H9 (cell line): ENCODE measurements at regions not wholly inside any gene's neighbourhood (a gene's known extent, or its start where the extent isn't known, plus 50 kb on each side); places are given as distances from the start of the nearest gene placed in this dataset.
A peak's percentile ranks its signal among the peaks of the same experiment; 100 is the strongest.

Source experiments
- DNase-seq: peaks from one replicate; pipeline ENCODE4 v3.0.0-alpha.2; 2017
- H2AFZ ChIP-seq: one replicate; pipeline ENCODE4 v1.6.1; 2013; ENCODE audit warnings: mild to moderate bottlenecking, low read length, control low read depth, moderate library complexity
- H2AK5ac ChIP-seq: 2 replicates; pipeline ENCODE4 v1.6.1; 2013; ENCODE audit warnings: low read length, control low read depth, mixed read lengths; ENCODE audit not compliant: insufficient read length
- H2BK120ac ChIP-seq: one replicate; pipeline ENCODE4 v1.6.1; 2013; ENCODE audit warnings: low read depth, mild to moderate bottlenecking, low read length, control low read depth, inconsistent platforms; ENCODE audit not compliant: poor library complexity, severe bottlenecking
- H2BK12ac ChIP-seq: 2 replicates; pipeline ENCODE4 v1.6.1; 2013; ENCODE audit warnings: low read length, control low read depth, mixed read lengths, low read depth; ENCODE audit not compliant: insufficient read length
- H2BK15ac ChIP-seq: 2 replicates; pipeline ENCODE4 v1.6.1; 2013; ENCODE audit warnings: low read depth, low read length, control low read depth
- H2BK20ac ChIP-seq: one replicate; pipeline ENCODE4 v1.6.1; 2013; ENCODE audit warnings: low read depth, mild to moderate bottlenecking, low read length, control low read depth, inconsistent platforms; ENCODE audit not compliant: poor library complexity, severe bottlenecking
- H2BK5ac ChIP-seq: 2 replicates; pipeline ENCODE4 v1.6.1; 2013; ENCODE audit warnings: low read length, control low read depth, mixed read lengths; ENCODE audit not compliant: insufficient read length
- H3K14ac ChIP-seq: 2 replicates; pipeline ENCODE4 v1.6.1; 2013; ENCODE audit warnings: low read length, control low read depth; ENCODE audit not compliant: insufficient read depth
- H3K18ac ChIP-seq: 2 replicates; pipeline ENCODE4 v1.6.1; 2013; ENCODE audit warnings: low read depth, mild to moderate bottlenecking, mixed read lengths, low read length, control low read depth; ENCODE audit not compliant: insufficient read length
- H3K23ac ChIP-seq: 2 replicates; pipeline ENCODE4 v1.6.1; 2013; ENCODE audit warnings: low read length, control low read depth, mixed read lengths, low read depth; ENCODE audit not compliant: insufficient read length
- H3K23me2 ChIP-seq: 2 replicates; pipeline ENCODE4 v1.6.1; 2013; ENCODE audit warnings: low read depth, mild to moderate bottlenecking, mixed read lengths, low read length, control low read depth; ENCODE audit not compliant: insufficient read length, poor library complexity, severe bottlenecking
- H3K27ac ChIP-seq: 2 replicates; pipeline ENCODE4 v1.5.1; 2013; ENCODE audit warnings: low read length, control low read depth, mixed read lengths, low read depth; ENCODE audit not compliant: insufficient read length
- H3K27me3 ChIP-seq: 2 replicates; pipeline ENCODE4 v1.6.1; 2013; ENCODE audit warnings: low read length, control low read depth, inconsistent platforms; ENCODE audit not compliant: insufficient read depth
- H3K4ac ChIP-seq: 2 replicates; pipeline ENCODE4 v1.6.1; 2013; ENCODE audit warnings: low read depth, mild to moderate bottlenecking, control low read depth, inconsistent platforms, low read length, moderate library complexity
- H3K4me1 ChIP-seq: 2 replicates; pipeline ENCODE4 v1.6.1; 2013; ENCODE audit warnings: low read length, control low read depth, inconsistent platforms; ENCODE audit not compliant: insufficient read depth
- H3K4me2 ChIP-seq: 2 replicates; pipeline ENCODE4 v1.6.1; 2013; ENCODE audit warnings: low read length, control low read depth, mixed read lengths; ENCODE audit not compliant: insufficient read length, insufficient read depth
- H3K56ac ChIP-seq: 2 replicates; pipeline ENCODE4 v1.6.1; 2013; ENCODE audit warnings: low read depth, mild to moderate bottlenecking, mixed read lengths, low read length, control low read depth; ENCODE audit not compliant: insufficient read length
- H3K79me1 ChIP-seq: 2 replicates; pipeline ENCODE4 v1.6.1; 2013; ENCODE audit warnings: low read depth, mild to moderate bottlenecking, moderate library complexity, low read length, control low read depth, inconsistent platforms; ENCODE audit not compliant: insufficient read depth, poor library complexity, severe bottlenecking
- H3K79me2 ChIP-seq: 2 replicates; pipeline ENCODE4 v1.6.1; 2013; ENCODE audit warnings: low read length, control low read depth, inconsistent platforms; ENCODE audit not compliant: insufficient read depth
- H3K9ac ChIP-seq: 2 replicates; pipeline ENCODE4 v1.6.1; 2013; ENCODE audit warnings: low read length, control low read depth, mixed read lengths; ENCODE audit not compliant: insufficient read length; ENCODE audit errors: extremely low read depth
- H3K9me3 ChIP-seq: one replicate; pipeline ENCODE4 v1.6.1; 2013; ENCODE audit warnings: low read depth, low read length, inconsistent platforms; ENCODE audit not compliant: control insufficient read depth
- H3T11ph ChIP-seq: one replicate; pipeline ENCODE4 v1.6.1; 2013; ENCODE audit warnings: mild to moderate bottlenecking, low read length, control low read depth, inconsistent platforms
- H4K20me1 ChIP-seq: one replicate; pipeline ENCODE4 v1.6.1; 2013; ENCODE audit not compliant: control insufficient read depth, insufficient read length, insufficient read depth
- H4K5ac ChIP-seq: 2 replicates; pipeline ENCODE4 v1.6.1; 2013; ENCODE audit warnings: low read depth, mild to moderate bottlenecking, mixed read lengths, low read length, control low read depth; ENCODE audit not compliant: insufficient read length
- H4K8ac ChIP-seq: replicated peaks from 2 replicates; pipeline ENCODE4 v1.6.1; 2013; ENCODE audit warnings: low read length, control low read depth, mixed read lengths, low read depth; ENCODE audit not compliant: insufficient read length
- H4K91ac ChIP-seq: 2 replicates; pipeline ENCODE4 v1.6.1; 2013; ENCODE audit warnings: low read depth, mild to moderate bottlenecking, moderate library complexity, mixed read lengths, low read length, control low read depth; ENCODE audit not compliant: insufficient read length
- H3K27ac Mint-ChIP-seq, 3 experiments: 2 replicates in 2 of 3; 3 replicates in 1 of 3; pipeline ENCODE4 v1.8.0; 2020 to 2021; ENCODE audit warnings: mixed read lengths in 3 of 3, mild to moderate bottlenecking in 1 of 3, moderate library complexity in 1 of 3
- H3K27me3 Mint-ChIP-seq: 2 replicates; pipeline ENCODE4 v1.8.0; 2021; ENCODE audit warnings: low read depth, mild to moderate bottlenecking, moderate library complexity, mixed read lengths
- H3K36me3 Mint-ChIP-seq, 3 experiments: 2 replicates in 2 of 3; 3 replicates in 1 of 3; pipeline ENCODE4 v1.8.0; 2020 to 2021; ENCODE audit warnings: low read depth in 3 of 3, mixed read lengths in 3 of 3; ENCODE audit not compliant: insufficient read depth in 1 of 3
- H3K4me1 Mint-ChIP-seq, 2 experiments: 2 replicates each; pipeline ENCODE4 v1.8.0; 2020; ENCODE audit warnings: mixed read lengths in 2 of 2
- H3K4me3 Mint-ChIP-seq, 2 experiments: 2 replicates in 1 of 2; 3 replicates in 1 of 2; pipeline ENCODE4 v1.8.0; 2020 to 2021; ENCODE audit warnings: mild to moderate bottlenecking in 2 of 2, mixed read lengths in 2 of 2, moderate library complexity in 1 of 2
- H3K9me3 Mint-ChIP-seq, 2 experiments: 2 replicates in 1 of 2; 3 replicates in 1 of 2; pipeline ENCODE4 v1.8.0; 2020; ENCODE audit warnings: mild to moderate bottlenecking in 2 of 2, mixed read lengths in 2 of 2, moderate library complexity in 1 of 2
- CTCF ChIP-seq: fragments of 200-600 bp; sonication (generic); conservative IDR thresholded peaks from 3 replicates; pipeline ENCODE4 v1.8.0; 2021; ENCODE audit warnings: antibody characterized with exemption, mild to moderate bottlenecking
- WGBS: extraction: QIAGEN DNeasy Blood & Tissue Kit; methylation state at CpG from one replicate; pipeline ENCODE4 v1.1.7; 2013; ENCODE audit warnings: missing lambda C conversion rate, low lambda C conversion rate, mixed read lengths; ENCODE audit not compliant: insufficient read length; ENCODE audit errors: extremely low coverage; 5-methylcytosine and 5-hydroxymethylcytosine counted together

GRCh38 chr11:45083544-45084087 lies 62.8 kb upstream of the PRDM11 start:
- H3K36me3 Mint-ChIP-seq, result peaks cover 0 to 3% (median 0%) of the 10 kb centered on the region in 3 experiments; a peak in 1 of 7 replicates
- Histone ChIP-seq H2AFZ (no peak overlapping the region), H3K4me2 (no peak overlapping the region), H3K18ac (no peak overlapping the region), H3T11ph (no peak overlapping the region), H3K14ac (no peak overlapping the region), H4K5ac (no peak overlapping the region), H3K27me3 (no peaks in the 10 kb centered on the region), H4K20me1 (no peaks in the 10 kb centered on the region), H2BK120ac (no peak overlapping the region), H3K56ac (no peak overlapping the region), H3K4ac (no peak overlapping the region), H3K23me2 (no peaks in the 10 kb centered on the region), H3K23ac (no peak overlapping the region), H3K4me1 (peaks cover 19% of the 10 kb centered on the region; the same call in 1 of the 2 replicates), H3K27ac (no peak overlapping the region), H2BK15ac (no peak overlapping the region), H2AK5ac (no peak overlapping the region), H3K79me1 (no peaks in the 10 kb centered on the region), H4K8ac (no peak overlapping the region), H3K9ac (no peak overlapping the region), H4K91ac (no peak overlapping the region), H2BK20ac (no peak overlapping the region), H3K9me3 (no peaks in the 10 kb centered on the region), H2BK5ac (no peak overlapping the region), H3K79me2 (no peaks in the 10 kb centered on the region), H2BK12ac (no peak overlapping the region)
- DNase-seq, result peak; percentile 83
- peak; percentile 77 for TF ChIP-seq CTCF
- no peaks in the 10 kb centered on the region; a peak in 2 of 5 replicates for H3K9me3 Mint-ChIP-seq
- H3K27me3 Mint-ChIP-seq, result peaks cover 4% of the 10 kb centered on the region; the same call in 1 of the 2 replicates
- H3K4me3 Mint-ChIP-seq, result no peak overlapping the region
- H3K27ac Mint-ChIP-seq, result no peak overlapping the region; a peak in 2 of 7 replicates
- no CpG with 5 or more reads among the region's 3 CpGs for WGBS
- H3K4me1 Mint-ChIP-seq, result peaks cover 73 to 89% of the 10 kb centered on the region in 2 experiments
